ENCODE measurements at regions not wholly inside any gene's neighbourhood (a gene's known extent, or its start where the extent isn't known, plus 50 kb on each side); places are given as distances from the start of the nearest gene placed in this dataset.

DNA sequence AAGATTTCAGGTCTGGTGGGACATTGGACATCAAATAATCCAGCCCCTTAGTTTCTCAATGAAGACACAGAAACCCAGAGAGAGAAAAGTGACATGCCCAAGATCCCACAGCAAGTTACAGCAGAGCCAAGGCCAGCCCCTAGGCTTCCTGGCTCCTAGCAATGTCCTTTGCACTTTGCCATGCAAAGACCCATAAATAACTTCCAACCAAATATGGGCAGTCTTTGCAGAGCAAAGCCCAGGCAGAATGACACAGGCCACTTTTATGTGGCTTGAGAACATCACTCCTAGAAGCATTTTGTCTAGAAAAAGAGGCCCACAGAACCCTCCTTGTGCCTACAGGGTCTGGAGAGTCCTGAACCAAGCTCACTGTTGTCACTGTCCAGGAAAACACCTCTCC lies 78.1 kb upstream of the ATP6AP2 start:
- Mint-ChIP-seq H3K27me3 (peaks cover 6% of the 10 kb centered on the region), H3K9me3 (no peaks in the 10 kb centered on the region), H3K36me3 (no peaks in the 10 kb centered on the region), H3K27ac (no peak overlapping the region), H3K4me3 (no peak overlapping the region), H3K4me1 (no peaks in the 10 kb centered on the region)
- CTCF ChIA-PET = no interaction called here
- DNase-seq = no peak

GRCh38 chrX:40501164-40501855 lies 79.5 kb upstream of the ATP6AP2 start:
- Mint-ChIP-seq H3K9me3 (no peaks in the 10 kb centered on the region), H3K27me3 (no peaks in the 10 kb centered on the region), H3K4me1 (no peaks in the 10 kb centered on the region), H3K4me3 (no peak overlapping the region), H3K27ac (no peak overlapping the region), H3K36me3 (no peaks in the 10 kb centered on the region)
- DNase-seq = no peak
- CTCF ChIA-PET = no interaction called here

DNA sequence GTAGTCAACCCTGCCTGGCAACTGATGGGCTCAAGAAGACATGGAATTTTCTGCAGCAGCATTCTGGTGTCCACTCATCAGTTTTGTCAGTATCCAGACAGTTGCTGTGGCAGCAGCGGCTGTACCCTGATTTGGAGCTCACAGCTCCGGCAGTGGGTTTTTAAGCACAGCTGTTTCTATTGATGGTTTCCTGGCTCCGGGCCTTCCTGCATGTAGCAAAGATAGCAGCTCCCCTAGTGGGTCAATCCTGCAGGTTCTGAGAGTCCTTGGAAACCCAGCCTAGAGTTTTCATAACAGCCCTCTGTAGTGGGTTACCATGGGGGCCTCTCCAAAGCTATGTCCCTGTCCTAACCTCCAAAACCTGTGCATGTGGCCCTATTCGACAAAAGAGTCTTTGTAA lies 84.0 kb upstream of the ATP6AP2 start:
- H3K9me3 Mint-ChIP-seq = no peaks in the 10 kb centered on the region
- CTCF ChIA-PET = no interaction called here
- no peak overlapping the region for H3K27ac Mint-ChIP-seq
- no peak for DNase-seq
- no peaks in the 10 kb centered on the region for H3K36me3 Mint-ChIP-seq
- no peak overlapping the region for H3K4me3 Mint-ChIP-seq
- no peaks in the 10 kb centered on the region for H3K27me3 Mint-ChIP-seq
- H3K4me1 Mint-ChIP-seq = peaks cover 4% of the 10 kb centered on the region

GRCh38 chrX:40495659-40496058 lies 85.1 kb upstream of the ATP6AP2 start:
- H3K4me3 Mint-ChIP-seq = no peak overlapping the region
- no peak overlapping the region for H3K27ac Mint-ChIP-seq
- H3K36me3 Mint-ChIP-seq = no peaks in the 10 kb centered on the region
- H3K27me3 Mint-ChIP-seq = no peaks in the 10 kb centered on the region
- no peaks in the 10 kb centered on the region for H3K9me3 Mint-ChIP-seq
- CTCF ChIA-PET = no interaction called here
- H3K4me1 Mint-ChIP-seq = peaks cover 4% of the 10 kb centered on the region
- no peak for DNase-seq

- no peak for DNase-seq
- Mint-ChIP-seq H3K36me3 (no peaks in the 10 kb centered on the region), H3K4me3 (no peak overlapping the region), H3K4me1 (peaks cover 4% of the 10 kb centered on the region), H3K27ac (no peak overlapping the region), H3K27me3 (no peaks in the 10 kb centered on the region), H3K9me3 (no peaks in the 10 kb centered on the region)
- CTCF ChIA-PET = no interaction called here
These were observed 86.8 kb upstream of the ATP6AP2 start for GRCh38 chrX:40494005-40494404.

DNA sequence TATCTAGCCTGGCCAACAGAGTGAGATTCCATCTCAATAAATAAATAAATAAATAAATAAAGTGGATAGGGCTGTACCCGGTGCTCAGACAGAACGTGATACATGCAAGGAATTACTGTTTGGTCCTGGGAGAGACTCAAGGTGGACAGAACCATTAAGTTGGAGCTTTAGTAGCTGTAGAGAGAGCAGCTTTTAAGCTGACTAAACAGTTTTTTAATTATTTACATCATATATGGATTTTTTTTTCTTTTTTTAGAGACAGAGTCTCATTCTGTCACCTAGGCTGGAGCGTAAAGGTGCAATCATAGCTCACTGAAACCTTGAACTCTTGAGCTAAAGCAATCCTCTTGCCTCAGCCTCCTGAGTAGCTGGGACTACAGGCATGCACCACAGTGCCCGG lies 92.5 kb upstream of the ATP6AP2 start:
- CTCF ChIA-PET = no interaction called here
- peaks cover 6% of the 10 kb centered on the region for H3K9me3 Mint-ChIP-seq
- H3K4me3 Mint-ChIP-seq = no peak overlapping the region
- no peak for DNase-seq
- H3K4me1 Mint-ChIP-seq = peaks cover 12% of the 10 kb centered on the region
- H3K27me3 Mint-ChIP-seq = no peaks in the 10 kb centered on the region
- no peaks in the 10 kb centered on the region for H3K36me3 Mint-ChIP-seq
- H3K27ac Mint-ChIP-seq = no peak overlapping the region

DNA sequence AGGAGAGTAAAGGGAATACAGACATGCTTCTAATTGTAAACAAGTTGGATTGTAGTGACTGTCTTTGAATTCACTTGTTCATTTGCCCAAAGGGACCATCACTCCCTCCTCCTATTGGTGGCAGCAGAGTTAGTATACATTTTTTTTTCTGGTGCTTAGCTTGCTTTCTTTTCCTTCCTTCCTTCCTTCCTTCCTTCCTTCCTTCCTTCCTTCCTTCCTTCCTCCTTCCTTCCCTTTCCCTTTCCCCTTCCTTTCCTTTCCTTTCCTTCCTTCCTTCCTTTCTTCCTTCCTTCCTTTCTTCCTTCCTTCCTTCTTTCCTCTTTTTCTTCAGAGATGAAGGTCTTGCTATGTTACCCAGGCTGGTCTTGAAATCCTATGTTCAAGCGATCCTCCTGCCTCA lies 94.8 kb upstream of the ATP6AP2 start:
- DNase-seq = no peak
- Mint-ChIP-seq H3K9me3 (peaks cover 6% of the 10 kb centered on the region), H3K27me3 (no peaks in the 10 kb centered on the region), H3K27ac (no peak overlapping the region), H3K4me1 (peaks cover 13% of the 10 kb centered on the region), H3K36me3 (no peaks in the 10 kb centered on the region), H3K4me3 (no peak overlapping the region)
- CTCF ChIA-PET = no interaction called here

DNA sequence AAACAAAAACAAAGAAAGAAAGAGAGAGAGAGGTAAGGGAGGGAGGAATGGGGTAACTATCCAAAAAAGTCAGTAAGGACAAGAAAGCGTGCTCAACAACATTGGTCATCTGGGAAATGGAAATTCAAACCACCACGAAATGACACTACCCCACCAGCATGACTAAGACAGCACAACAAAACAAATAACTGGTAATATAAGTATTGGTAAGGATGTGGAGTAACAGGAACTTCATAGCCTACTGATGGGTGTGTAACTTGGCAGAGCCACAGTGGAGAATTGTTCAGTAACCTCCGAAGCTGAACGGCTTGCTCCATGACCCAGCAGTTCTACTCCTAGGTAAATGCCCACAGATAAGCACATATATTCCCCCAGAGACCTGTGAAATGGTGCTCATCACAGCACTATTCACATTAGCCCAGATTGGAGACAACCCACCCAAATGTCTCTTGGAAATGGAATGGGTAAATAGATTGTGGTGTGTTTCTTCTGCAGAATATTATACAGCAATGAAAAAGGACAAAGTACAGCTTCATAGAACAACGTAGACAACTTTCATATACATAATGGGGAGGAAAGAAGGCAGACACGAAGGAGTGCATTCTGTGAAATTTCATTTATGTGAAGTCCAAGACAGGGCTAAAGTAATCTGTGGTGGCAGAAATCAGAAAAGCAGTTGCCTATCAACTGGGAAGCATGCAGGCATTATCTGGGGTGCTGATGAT lies 95.5 kb upstream of the ATP6AP2 start:
- no peak for DNase-seq
- Mint-ChIP-seq H3K27ac (no peak overlapping the region), H3K4me1 (peaks cover 13% of the 10 kb centered on the region), H3K9me3 (peaks cover 6% of the 10 kb centered on the region), H3K4me3 (no peak overlapping the region), H3K27me3 (peaks cover 3% of the 10 kb centered on the region), H3K36me3 (no peaks in the 10 kb centered on the region)
- CTCF ChIA-PET = no interaction called here

DNA sequence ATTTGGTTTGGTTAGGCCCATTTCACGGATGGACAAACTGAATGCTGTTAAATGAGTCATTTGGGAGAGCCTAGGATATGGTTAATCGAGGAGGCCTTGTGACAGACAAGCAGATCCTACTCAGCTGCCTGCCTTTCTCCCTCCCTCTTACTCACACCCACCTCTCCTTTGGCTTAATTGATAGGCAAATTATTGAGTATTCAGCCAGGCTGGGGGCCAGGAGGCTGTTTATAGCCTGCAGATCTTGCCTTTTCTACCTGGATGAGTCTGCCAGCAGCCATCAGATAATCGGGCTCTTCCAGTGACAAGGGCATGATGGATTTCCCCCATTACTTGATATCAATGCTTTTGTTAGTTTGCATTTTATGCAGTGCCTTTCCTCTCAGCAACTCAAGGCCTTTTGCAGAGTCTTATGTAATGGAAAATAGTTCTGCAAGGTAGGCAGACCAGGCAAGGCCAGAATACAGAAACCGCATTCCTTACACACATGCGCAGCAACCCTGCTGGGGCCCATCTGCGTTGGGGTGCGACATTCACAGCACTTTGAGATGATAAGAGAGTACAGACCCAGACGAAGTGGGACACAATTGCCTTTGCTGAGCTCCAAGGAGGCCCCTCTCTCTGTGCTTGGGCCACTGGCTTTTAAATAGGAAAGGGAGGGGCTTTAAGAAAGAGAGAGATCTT lies 96.2 kb upstream of the ATP6AP2 start:
- Mint-ChIP-seq H3K4me3 (no peak overlapping the region), H3K27ac (no peak overlapping the region), H3K27me3 (peaks cover 3% of the 10 kb centered on the region), H3K36me3 (no peaks in the 10 kb centered on the region), H3K4me1 (peaks cover 13% of the 10 kb centered on the region), H3K9me3 (peaks cover 6% of the 10 kb centered on the region)
- DNase-seq = no peak
- CTCF ChIA-PET = no interaction called here

GRCh38 chrX:40483502-40483901 lies 97.3 kb upstream of the ATP6AP2 start:
- Mint-ChIP-seq H3K36me3 (no peaks in the 10 kb centered on the region), H3K27ac (no peak overlapping the region), H3K4me1 (peaks cover 13% of the 10 kb centered on the region), H3K9me3 (peaks cover 6% of the 10 kb centered on the region), H3K4me3 (no peak overlapping the region), H3K27me3 (peaks cover 7% of the 10 kb centered on the region)
- DNase-seq = no peak
- CTCF ChIA-PET = no interaction called here

- Mint-ChIP-seq H3K27ac (no peak overlapping the region), H3K4me3 (no peak overlapping the region), H3K36me3 (no peaks in the 10 kb centered on the region), H3K27me3 (peaks cover 10% of the 10 kb centered on the region), H3K9me3 (no peaks in the 10 kb centered on the region), H3K4me1 (peaks cover 20% of the 10 kb centered on the region)
- CTCF ChIA-PET = no interaction called here
- no peak for DNase-seq
These were observed 100.9 kb upstream of the ATP6AP2 start for GRCh38 chrX:40479777-40480318.

DNA sequence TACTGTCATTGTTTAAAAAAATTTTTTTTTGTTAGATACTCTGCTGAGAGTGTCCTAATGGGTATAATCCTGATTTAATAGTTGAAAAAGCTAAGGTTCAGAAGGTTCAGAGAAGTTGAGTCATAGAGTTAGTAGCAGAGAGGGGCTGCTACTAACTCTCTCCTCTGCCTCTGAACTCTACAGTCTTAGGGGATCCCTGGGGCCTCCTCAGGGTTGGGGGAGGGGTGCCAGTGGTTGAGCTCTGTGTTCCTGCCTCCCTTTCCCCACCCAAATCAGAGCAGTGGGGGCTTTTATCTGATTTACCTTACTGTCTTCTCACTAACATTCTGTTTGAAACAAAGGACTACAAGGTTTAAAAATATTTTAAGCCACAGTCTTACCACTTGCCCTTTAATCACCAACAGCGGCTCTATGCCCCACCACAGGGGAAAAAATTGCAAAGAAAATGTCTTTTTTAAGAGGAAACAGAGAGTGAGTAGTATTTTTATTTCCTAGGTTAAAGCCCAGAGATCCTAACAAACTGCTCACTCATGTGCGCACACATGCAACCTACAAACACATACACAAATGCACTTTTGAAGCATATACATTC lies 102.2 kb upstream of the ATP6AP2 start:
- peaks cover 20% of the 10 kb centered on the region for H3K4me1 Mint-ChIP-seq
- no peak for DNase-seq
- no peaks in the 10 kb centered on the region for H3K9me3 Mint-ChIP-seq
- H3K36me3 Mint-ChIP-seq = no peaks in the 10 kb centered on the region
- CTCF ChIA-PET = no interaction called here
- no peak overlapping the region for H3K4me3 Mint-ChIP-seq
- H3K27ac Mint-ChIP-seq = no peak overlapping the region
- H3K27me3 Mint-ChIP-seq = peaks cover 10% of the 10 kb centered on the region

DNA sequence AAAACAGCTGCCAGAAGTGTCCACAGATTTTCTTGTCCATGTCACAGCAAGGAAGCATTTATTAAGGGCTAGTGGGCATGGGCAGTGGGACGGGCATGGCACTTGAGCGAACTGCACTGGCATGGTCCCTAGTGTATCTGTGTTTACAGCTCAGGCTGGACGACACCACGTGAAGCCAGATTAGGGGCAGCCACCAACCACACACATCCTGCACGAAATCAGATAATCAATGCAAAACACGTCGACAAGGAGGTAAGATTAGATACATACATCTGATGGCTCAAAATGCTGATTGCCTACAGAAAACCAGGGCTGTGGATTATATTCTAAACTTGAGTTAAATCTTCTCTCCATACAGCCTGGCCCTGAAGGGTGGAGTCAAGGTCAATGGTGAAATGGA lies 103.8 kb upstream of the ATP6AP2 start:
- Mint-ChIP-seq H3K36me3 (no peaks in the 10 kb centered on the region), H3K27me3 (peaks cover 14% of the 10 kb centered on the region), H3K4me3 (no peak overlapping the region), H3K4me1 (peaks cover 26% of the 10 kb centered on the region), H3K9me3 (no peaks in the 10 kb centered on the region), H3K27ac (no peak overlapping the region)
- CTCF ChIA-PET = no interaction called here
- DNase-seq = no peak

GRCh38 chrX:40474645-40475044 lies 106.1 kb upstream of the ATP6AP2 start:
- Mint-ChIP-seq H3K4me3 (no peak overlapping the region), H3K36me3 (no peaks in the 10 kb centered on the region), H3K27me3 (peaks cover 20% of the 10 kb centered on the region), H3K27ac (no peak overlapping the region), H3K9me3 (no peaks in the 10 kb centered on the region), H3K4me1 (peaks cover 30% of the 10 kb centered on the region)
- CTCF ChIA-PET = no interaction called here
- DNase-seq = no peak
